HL-60 (cell line): ENCODE measurements at regions not wholly inside any gene's neighbourhood (a gene's known extent, or its start where the extent isn't known, plus 50 kb on each side); places are given as distances from the start of the nearest gene placed in this dataset.

ENCODE experiments used
- DNase-seq, 2 experiments: peaks; one replicate each; pipeline ENCODE4 v3.0.0-alpha.2; 2010 to 2020; ENCODE audit warnings: low read depth in 1 of 2, low spot score in 1 of 2
- H3K27ac ChIP-seq: fragments of 250-450 bp; sonication (Bioruptor Pico); replicated peaks from 2 replicates; pipeline ENCODE4 v1.5.1; 2020; ENCODE audit warnings: mild to moderate bottlenecking, moderate library complexity
- H3K27me3 ChIP-seq: fragments of 250-450 bp; sonication (Bioruptor Pico); 2 replicates; pipeline ENCODE4 v1.5.1; 2021; ENCODE audit warnings: mild to moderate bottlenecking, moderate library complexity; ENCODE audit not compliant: insufficient read depth, poor library complexity, severe bottlenecking
- H3K4me3 ChIP-seq: replicated peaks from 2 replicates; pipeline ENCODE4 v1.5.1; 2011; ENCODE audit warnings: mild to moderate bottlenecking, control low read depth, low read length; ENCODE audit not compliant: insufficient read depth
- CTCF ChIP-seq: IDR thresholded peaks from one replicate; pipeline ENCODE4 v1.5.1; 2011; ENCODE audit warnings: low read length, control low read depth, inconsistent platforms; ENCODE audit not compliant: insufficient read depth
- GABPA ChIP-seq: IDR thresholded peaks from 2 replicates; pipeline ENCODE4 v1.6.1; 2012; ENCODE audit warnings: low read depth
- POLR2AphosphoS5 ChIP-seq: IDR thresholded peaks from 2 replicates; pipeline ENCODE4 v1.6.1; 2012; ENCODE audit warnings: low read depth
- SPI1 ChIP-seq: IDR thresholded peaks from 2 replicates; pipeline ENCODE4 v1.6.1; 2012; ENCODE audit warnings: low read depth, mild to moderate bottlenecking, borderline replicate concordance
- TF ChIP-seq, protein P1 (sequence below): IDR thresholded peaks from 2 replicates; pipeline ENCODE4 v1.6.1; 2012; ENCODE audit warnings: low read depth; ENCODE audit not compliant: insufficient replicate concordance

DNA sequence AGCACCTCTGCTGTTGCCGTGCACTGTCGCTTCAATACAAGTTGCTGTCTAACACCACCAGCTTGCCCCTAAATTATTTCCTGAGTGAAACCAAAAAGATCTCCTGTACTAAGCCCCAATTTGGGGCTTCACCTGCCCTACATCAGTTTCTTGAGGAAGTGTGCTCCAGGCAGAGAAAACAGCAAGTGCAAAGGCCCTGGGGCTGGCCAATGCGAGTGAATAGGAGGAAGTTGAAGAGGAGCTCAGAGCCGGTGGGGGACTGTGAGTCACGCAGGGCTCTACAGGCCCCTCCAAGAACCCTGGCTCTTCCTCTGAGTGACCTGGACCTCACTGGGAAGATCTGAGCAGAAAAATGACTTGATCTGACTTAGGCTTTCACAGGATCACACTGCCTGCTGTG, 117.2 kb downstream of the IPO8 start:
- no peaks in the 10 kb centered on the region for H3K27me3 ChIP-seq
- H3K27ac ChIP-seq: no peak overlapping the region
- no peak overlapping the region for H3K4me3 ChIP-seq
- DNase-seq: no peak
- TF ChIP-seq POLR2AphosphoS5: no peak
- no peak for TF ChIP-seq SPI1
- TF ChIP-seq, protein P1, sequence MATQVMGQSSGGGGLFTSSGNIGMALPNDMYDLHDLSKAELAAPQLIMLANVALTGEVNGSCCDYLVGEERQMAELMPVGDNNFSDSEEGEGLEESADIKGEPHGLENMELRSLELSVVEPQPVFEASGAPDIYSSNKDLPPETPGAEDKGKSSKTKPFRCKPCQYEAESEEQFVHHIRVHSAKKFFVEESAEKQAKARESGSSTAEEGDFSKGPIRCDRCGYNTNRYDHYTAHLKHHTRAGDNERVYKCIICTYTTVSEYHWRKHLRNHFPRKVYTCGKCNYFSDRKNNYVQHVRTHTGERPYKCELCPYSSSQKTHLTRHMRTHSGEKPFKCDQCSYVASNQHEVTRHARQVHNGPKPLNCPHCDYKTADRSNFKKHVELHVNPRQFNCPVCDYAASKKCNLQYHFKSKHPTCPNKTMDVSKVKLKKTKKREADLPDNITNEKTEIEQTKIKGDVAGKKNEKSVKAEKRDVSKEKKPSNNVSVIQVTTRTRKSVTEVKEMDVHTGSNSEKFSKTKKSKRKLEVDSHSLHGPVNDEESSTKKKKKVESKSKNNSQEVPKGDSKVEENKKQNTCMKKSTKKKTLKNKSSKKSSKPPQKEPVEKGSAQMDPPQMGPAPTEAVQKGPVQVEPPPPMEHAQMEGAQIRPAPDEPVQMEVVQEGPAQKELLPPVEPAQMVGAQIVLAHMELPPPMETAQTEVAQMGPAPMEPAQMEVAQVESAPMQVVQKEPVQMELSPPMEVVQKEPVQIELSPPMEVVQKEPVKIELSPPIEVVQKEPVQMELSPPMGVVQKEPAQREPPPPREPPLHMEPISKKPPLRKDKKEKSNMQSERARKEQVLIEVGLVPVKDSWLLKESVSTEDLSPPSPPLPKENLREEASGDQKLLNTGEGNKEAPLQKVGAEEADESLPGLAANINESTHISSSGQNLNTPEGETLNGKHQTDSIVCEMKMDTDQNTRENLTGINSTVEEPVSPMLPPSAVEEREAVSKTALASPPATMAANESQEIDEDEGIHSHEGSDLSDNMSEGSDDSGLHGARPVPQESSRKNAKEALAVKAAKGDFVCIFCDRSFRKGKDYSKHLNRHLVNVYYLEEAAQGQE: no peak
- TF ChIP-seq GABPA: no peak
- no peak for TF ChIP-seq CTCF

DNA sequence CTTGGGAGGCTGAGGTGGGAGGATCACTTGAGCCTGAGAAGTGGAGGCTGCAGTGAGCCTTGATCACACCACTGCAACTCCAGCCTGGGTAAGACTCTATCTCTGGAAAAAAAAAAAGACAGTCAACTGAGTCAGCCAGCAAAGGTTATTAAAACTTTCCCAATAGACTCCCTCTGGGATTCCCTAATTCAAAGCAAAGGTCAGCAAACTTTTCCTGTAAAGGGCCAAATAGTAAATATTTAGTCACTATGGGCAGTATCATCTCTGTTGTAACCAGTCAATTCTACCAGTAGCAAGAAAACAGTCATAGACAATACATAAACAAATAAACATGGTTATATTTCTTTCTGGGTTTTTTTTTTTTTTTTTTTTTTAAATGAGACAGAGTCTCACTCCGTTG, 122.5 kb downstream of the IPO8 start:
- DNase-seq: no peak
- Histone ChIP-seq H3K27me3 (no peaks in the 10 kb centered on the region), H3K4me3 (no peak overlapping the region), H3K27ac (no peak overlapping the region)
- no peak for TF ChIP-seq POLR2AphosphoS5
- TF ChIP-seq CTCF: no peak
- no peak for TF ChIP-seq SPI1
- TF ChIP-seq GABPA: no peak
- TF ChIP-seq, protein P1: no peak

- Histone ChIP-seq H3K27ac (no peak overlapping the region), H3K27me3 (no peaks in the 10 kb centered on the region), H3K4me3 (no peak overlapping the region)
- TF ChIP-seq, protein P1: no peak
- TF ChIP-seq GABPA: no peak
- no peak for TF ChIP-seq SPI1
- TF ChIP-seq POLR2AphosphoS5: no peak
- TF ChIP-seq CTCF: no peak
- no peak for DNase-seq
Observed at GRCh38 chr12:30570211-30570890, 125.3 kb downstream of the IPO8 start.
